CD8-positive, alpha-beta memory T cell (primary cell): ENCODE measurements at regions not wholly inside any gene's neighbourhood (a gene's known extent, or its start where the extent isn't known, plus 50 kb on each side); places are given as distances from the start of the nearest gene placed in this dataset.

Experiments
- CTCF ChIA-PET: fragments of 350-600 bp; sonication (Branson Sonifier 250); formaldehyde crosslinking; loops from one replicate; lab custom pipeline; 2021; ENCODE audit warnings: antibody characterized with exemption; lab: Charles Lee
- POLR2A ChIA-PET: fragments of 350-600 bp; sonication (Branson Sonifier 250); formaldehyde crosslinking; loops from one replicate; lab custom pipeline; 2021; ENCODE audit warnings: antibody characterized with exemption; lab: Charles Lee
- DNase-seq, 5 donors: peaks; one replicate each; pipeline versions ENCODE4 v3.0.0 to v3.0.0-alpha.2; 2020 to 2022; ENCODE audit warnings: mixed read lengths in 1 of 5
- H3K27ac ChIP-seq: one replicate; pipeline ENCODE4 v1.7.0; 2013; ENCODE audit warnings: low read depth, mild to moderate bottlenecking, low read length, moderate library complexity
- H3K27me3 ChIP-seq: 2 replicates; pipeline ENCODE4 v1.7.0; 2013; ENCODE audit warnings: low read length, mild to moderate bottlenecking; ENCODE audit not compliant: insufficient read depth, poor library complexity, severe bottlenecking
- H3K36me3 ChIP-seq: 2 replicates; pipeline ENCODE4 v1.7.0; 2013; ENCODE audit warnings: mild to moderate bottlenecking, low read length, moderate library complexity; ENCODE audit not compliant: insufficient read depth
- H3K4me1 ChIP-seq: 2 replicates; pipeline ENCODE4 v1.7.0; 2013; ENCODE audit warnings: mild to moderate bottlenecking, low read length, moderate library complexity; ENCODE audit not compliant: insufficient read depth
- H3K4me3 ChIP-seq: 2 replicates; pipeline ENCODE4 v1.7.0; 2013; ENCODE audit warnings: mild to moderate bottlenecking, low read length
- H3K9me3 ChIP-seq: 2 replicates; pipeline ENCODE4 v1.7.0; 2013; ENCODE audit warnings: mild to moderate bottlenecking, low read length
- H3K27ac Mint-ChIP-seq, 8 donors: one replicate each; pipeline ENCODE4 v1.8.0; 2020 to 2021; ENCODE audit warnings: mixed read lengths in 8 of 8, mild to moderate bottlenecking in 6 of 8, inconsistent platforms in 3 of 8, moderate library complexity in 3 of 8
- H3K27me3 Mint-ChIP-seq, 2 donors: one replicate each; pipeline ENCODE4 v1.8.0; 2020 to 2021; ENCODE audit warnings: mixed read lengths in 2 of 2, mild to moderate bottlenecking in 1 of 2, moderate library complexity in 1 of 2
- H3K36me3 Mint-ChIP-seq, 3 donors: one replicate each; pipeline ENCODE4 v1.8.0; 2020 to 2021; ENCODE audit warnings: mixed read lengths in 3 of 3, inconsistent platforms in 1 of 3, mild to moderate bottlenecking in 1 of 3
- H3K4me1 Mint-ChIP-seq, 3 donors: one replicate each; pipeline ENCODE4 v1.8.0; 2020 to 2021; ENCODE audit warnings: mixed read lengths in 3 of 3, inconsistent platforms in 1 of 3, mild to moderate bottlenecking in 1 of 3
- H3K4me3 Mint-ChIP-seq, 7 donors: one replicate each; pipeline ENCODE4 v1.8.0; 2020 to 2021; ENCODE audit warnings: mixed read lengths in 7 of 7, mild to moderate bottlenecking in 6 of 7, moderate library complexity in 4 of 7, inconsistent platforms in 2 of 7
- H3K9me3 Mint-ChIP-seq, 5 donors: one replicate each; pipeline ENCODE4 v1.8.0; 2020 to 2022; ENCODE audit warnings: mixed read lengths in 5 of 5, mild to moderate bottlenecking in 3 of 5, moderate library complexity in 2 of 5, inconsistent platforms in 1 of 5

- H3K9me3 ChIP-seq, result no peaks in the 10 kb centered on the region
- H3K4me1 ChIP-seq, result no peaks in the 10 kb centered on the region
- no peak overlapping the region for H3K27ac ChIP-seq
- peaks cover 7 to 52% of the 10 kb centered on the region in 2 donors for H3K27me3 Mint-ChIP-seq
- peak overlapping the region in 2 of 8 donors; percentile 6 to 58 for H3K27ac Mint-ChIP-seq
- no peaks in the 10 kb centered on the region for H3K36me3 Mint-ChIP-seq
- ChIA-PET POLR2A (interaction anchor here (0.6 kb wide), 1 partner anchor 325 kb away, joined by 3 read pairs; no protein-coding TSS in a partner anchor), CTCF (no interaction called here)
- no peak overlapping the region for H3K4me3 ChIP-seq
- H3K4me1 Mint-ChIP-seq, result no peaks in the 10 kb centered on the region
- no peak for DNase-seq
- H3K9me3 Mint-ChIP-seq, result peaks cover 0 to 1% (median 0%) of the 10 kb centered on the region in 5 donors
- H3K36me3 ChIP-seq, result no peaks in the 10 kb centered on the region
- no peak overlapping the region for H3K4me3 Mint-ChIP-seq
- H3K27me3 ChIP-seq, result peaks cover 2% of the 10 kb centered on the region
These were observed 78.1 kb upstream of the COL13A1 start for GRCh38 chr10:69723653-69724052.

- H3K27me3 ChIP-seq, result peaks cover 1% of the 10 kb centered on the region
- H3K36me3 ChIP-seq, result no peaks in the 10 kb centered on the region
- H3K9me3 Mint-ChIP-seq, result no peaks in the 10 kb centered on the region
- no peaks in the 10 kb centered on the region for H3K9me3 ChIP-seq
- peaks cover 9 to 53% of the 10 kb centered on the region in 2 donors for H3K27me3 Mint-ChIP-seq
- H3K4me3 ChIP-seq, result no peak overlapping the region
- no peaks in the 10 kb centered on the region for H3K4me1 Mint-ChIP-seq
- no peak overlapping the region for H3K27ac Mint-ChIP-seq
- no peaks in the 10 kb centered on the region for H3K36me3 Mint-ChIP-seq
- no peak overlapping the region for H3K4me3 Mint-ChIP-seq
- peak in 1 of 5 donors; percentile 16 for DNase-seq
- CTCF ChIA-PET, result no interaction called here
- no peak overlapping the region for H3K27ac ChIP-seq
- POLR2A ChIA-PET, result no interaction called here
- no peaks in the 10 kb centered on the region for H3K4me1 ChIP-seq
These were observed 74.9 kb upstream of the COL13A1 start for GRCh38 chr10:69726850-69727249.

- H3K27ac Mint-ChIP-seq, result peak overlapping the region in 1 of 8 donors; percentile 38
- H3K36me3 Mint-ChIP-seq, result no peaks in the 10 kb centered on the region
- POLR2A ChIA-PET, result no interaction called here
- no peaks in the 10 kb centered on the region for H3K4me1 ChIP-seq
- no peaks in the 10 kb centered on the region for H3K27me3 ChIP-seq
- H3K27ac ChIP-seq, result no peak overlapping the region
- CTCF ChIA-PET, result interaction anchor here (0.8 to 1.0 kb wide), 2 partner anchors 9 to 71 kb away, joined by 3 read pairs; no protein-coding TSS in a partner anchor
- peak in 1 of 5 donors; percentile 6 for DNase-seq
- no peak overlapping the region for H3K4me3 ChIP-seq
- H3K27me3 Mint-ChIP-seq, result peaks cover 9 to 48% of the 10 kb centered on the region in 2 donors
- no peaks in the 10 kb centered on the region for H3K9me3 Mint-ChIP-seq
- no peaks in the 10 kb centered on the region for H3K4me1 Mint-ChIP-seq
- no peak overlapping the region for H3K4me3 Mint-ChIP-seq
- H3K9me3 ChIP-seq, result no peaks in the 10 kb centered on the region
- no peaks in the 10 kb centered on the region for H3K36me3 ChIP-seq
These were observed 73.3 kb upstream of the COL13A1 start for GRCh38 chr10:69728335-69728870.

- no peak overlapping the region for H3K27ac Mint-ChIP-seq
These were observed 72.2 kb upstream of the COL13A1 start for GRCh38 chr10:69729326-69730048.

GRCh38 chr10:69730251-69731156 is 71.2 kb upstream of the COL13A1 start:
- Mint-ChIP-seq H3K4me1 (peaks cover 7 to 10% (median 10%) of the 10 kb centered on the region in 3 donors), H3K36me3 (no peaks in the 10 kb centered on the region), H3K27ac (no peak overlapping the region), H3K27me3 (peaks cover 9 to 29% of the 10 kb centered on the region in 2 donors), H3K4me3 (no peak overlapping the region), H3K9me3 (no peaks in the 10 kb centered on the region)
- peak in 1 of 5 donors; percentile 18 for DNase-seq
- POLR2A ChIA-PET, result no interaction called here
- no peaks in the 10 kb centered on the region for H3K36me3 ChIP-seq
- no peaks in the 10 kb centered on the region for H3K9me3 ChIP-seq
- no peaks in the 10 kb centered on the region for H3K27me3 ChIP-seq
- H3K4me3 ChIP-seq, result no peak overlapping the region
- no peak overlapping the region for H3K27ac ChIP-seq
- no peaks in the 10 kb centered on the region for H3K4me1 ChIP-seq
- CTCF ChIA-PET, result no interaction called here

More at GRCh38 chr10:69729326-69730048, 72.2 kb upstream of the COL13A1 start:
- H3K27me3 Mint-ChIP-seq, result peaks cover 9 to 38% of the 10 kb centered on the region in 2 donors
- H3K27me3 ChIP-seq, result no peaks in the 10 kb centered on the region
- no peak overlapping the region for H3K4me3 ChIP-seq
- no peaks in the 10 kb centered on the region for H3K36me3 ChIP-seq
- ChIA-PET CTCF (interaction anchor here (0.8 kb wide), 1 partner anchor 8 kb away, joined by 3 read pairs; no protein-coding TSS in a partner anchor), POLR2A (no interaction called here)
- peak in 1 of 5 donors; percentile 41 for DNase-seq
- H3K36me3 Mint-ChIP-seq, result no peaks in the 10 kb centered on the region
- no peaks in the 10 kb centered on the region for H3K9me3 ChIP-seq
- no peak overlapping the region for H3K27ac ChIP-seq
- no peak overlapping the region for H3K4me3 Mint-ChIP-seq
- no peaks in the 10 kb centered on the region for H3K9me3 Mint-ChIP-seq
- H3K4me1 Mint-ChIP-seq, result peaks cover 3 to 5% (median 4%) of the 10 kb centered on the region in 3 donors
- no peaks in the 10 kb centered on the region for H3K4me1 ChIP-seq

GRCh38 chr10:69731184-69731583 is 70.5 kb upstream of the COL13A1 start:
- no peak overlapping the region for H3K4me3 Mint-ChIP-seq
- Histone ChIP-seq H3K4me1 (no peaks in the 10 kb centered on the region), H3K9me3 (no peaks in the 10 kb centered on the region), H3K4me3 (no peak overlapping the region), H3K36me3 (no peaks in the 10 kb centered on the region), H3K27ac (no peak overlapping the region), H3K27me3 (no peaks in the 10 kb centered on the region)
- no peaks in the 10 kb centered on the region for H3K9me3 Mint-ChIP-seq
- peaks cover 7 to 10% (median 10%) of the 10 kb centered on the region in 3 donors for H3K4me1 Mint-ChIP-seq
- peak in 1 of 5 donors; percentile 24 for DNase-seq
- no peaks in the 10 kb centered on the region for H3K36me3 Mint-ChIP-seq
- H3K27ac Mint-ChIP-seq, result no peak overlapping the region
- CTCF ChIA-PET, result no interaction called here
- POLR2A ChIA-PET, result no interaction called here
- peaks cover 9 to 24% of the 10 kb centered on the region in 2 donors for H3K27me3 Mint-ChIP-seq

GRCh38 chr10:69731698-69732097 is 70.0 kb upstream of the COL13A1 start:
- peaks cover 9 to 19% of the 10 kb centered on the region in 2 donors for H3K27me3 Mint-ChIP-seq
- DNase-seq, result peak in 1 of 5 donors; percentile 26
- no peak overlapping the region for H3K4me3 Mint-ChIP-seq
- ChIA-PET POLR2A (no interaction called here), CTCF (no interaction called here)
- no peaks in the 10 kb centered on the region for H3K9me3 ChIP-seq
- peaks cover 7 to 10% (median 10%) of the 10 kb centered on the region in 3 donors for H3K4me1 Mint-ChIP-seq
- H3K27ac Mint-ChIP-seq, result no peak overlapping the region
- H3K27ac ChIP-seq, result no peak overlapping the region
- H3K36me3 ChIP-seq, result no peaks in the 10 kb centered on the region
- no peaks in the 10 kb centered on the region for H3K9me3 Mint-ChIP-seq
- no peaks in the 10 kb centered on the region for H3K4me1 ChIP-seq
- no peaks in the 10 kb centered on the region for H3K36me3 Mint-ChIP-seq
- H3K27me3 ChIP-seq, result no peaks in the 10 kb centered on the region
- no peak overlapping the region for H3K4me3 ChIP-seq
